ENCODE measurements at regions not wholly inside any gene's neighbourhood (a gene's known extent, or its start where the extent isn't known, plus 50 kb on each side); places are given as distances from the start of the nearest gene placed in this dataset.

- no peak for DNase-seq (ENCODE audit: low read depth, low spot score)
- Histone ChIP-seq H3K4me3 (ENCODE audit: low read depth, low read length) (peak overlapping the region; percentile 96), H3K27me3 (ENCODE audit: control insufficient read depth, insufficient read depth, low read length) (no peaks in the 10 kb centered on the region), H3K27ac (ENCODE audit: low read depth, low read length) (peak overlapping the region; percentile 68), H3K9me3 (ENCODE audit: control insufficient read depth, insufficient read depth, low read length) (no peaks in the 10 kb centered on the region; the same call in 1 of the 2 replicates)
- TF ChIP-seq CTCF (IDR thresholded peaks at IDR 0.05; ENCODE audit: low read depth, low read length), result no peak
- CTCF ChIA-PET, result interaction anchor here (1.5 to 1.6 kb wide), 2 partner anchors 32 to 34 kb away, joined by 7 to 8 read pairs; no protein-coding TSS in a partner anchor
- POLR2A ChIA-PET, result interaction anchor here (1.5 to 2.5 kb wide), 3 partner anchors 12 to 133 kb away, joined by 4 to 49 read pairs (median 4); no protein-coding TSS in a partner anchor
These were observed 470.1 kb downstream of the SOX9 start for GRCh38 chr17:72590882-72591281.

GRCh38 chr17:72591289-72592241 is 470.7 kb downstream of the SOX9 start:
- no peaks in the 10 kb centered on the region; the same call in 1 of the 2 replicates for H3K9me3 ChIP-seq (ENCODE audit: control insufficient read depth, insufficient read depth, low read length)
- H3K4me3 ChIP-seq (ENCODE audit: low read depth, low read length), result peak overlapping the region; percentile 96
- CTCF ChIA-PET, result interaction anchor here (0.6 to 1.6 kb wide), 4 partner anchors 32 to 136 kb away, joined by 3 to 8 read pairs (median 6); no protein-coding TSS in a partner anchor
- no peak for DNase-seq (ENCODE audit: low read depth, low spot score)
- H3K27ac ChIP-seq (ENCODE audit: low read depth, low read length), result peak overlapping the region; percentile 68
- no peak for TF ChIP-seq CTCF (IDR thresholded peaks at IDR 0.05; ENCODE audit: low read depth, low read length)
- POLR2A ChIA-PET, result interaction anchor here (0.8 to 2.5 kb wide), 17 partner anchors 12 to 603 kb away, joined by 3 to 49 read pairs (median 4); no protein-coding TSS in a partner anchor
- no peaks in the 10 kb centered on the region for H3K27me3 ChIP-seq (ENCODE audit: control insufficient read depth, insufficient read depth, low read length)

- CTCF ChIA-PET, result interaction anchor here (1.0 to 1.6 kb wide), 3 partner anchors 33 to 133 kb away, joined by 4 to 8 read pairs (median 7); no protein-coding TSS in a partner anchor
- Histone ChIP-seq H3K27me3 (ENCODE audit: control insufficient read depth, insufficient read depth, low read length) (no peaks in the 10 kb centered on the region), H3K27ac (ENCODE audit: low read depth, low read length) (peak overlapping the region; percentile 21), H3K9me3 (ENCODE audit: control insufficient read depth, insufficient read depth, low read length) (no peaks in the 10 kb centered on the region; the same call in 1 of the 2 replicates), H3K4me3 (ENCODE audit: low read depth, low read length) (peak overlapping the region; percentile 96)
- no peak for TF ChIP-seq CTCF (IDR thresholded peaks at IDR 0.05; ENCODE audit: low read depth, low read length)
- POLR2A ChIA-PET, result interaction anchor here (0.5 to 2.5 kb wide), 37 partner anchors 9 to 724 kb away, joined by 3 to 49 read pairs (median 4); a partner anchor contains a TSS
- DNase-seq (ENCODE audit: low read depth, low spot score), result peak; percentile 67
These were observed 471.6 kb downstream of the SOX9 start for GRCh38 chr17:72592242-72592966.

- Histone ChIP-seq H3K9me3 (ENCODE audit: control insufficient read depth, insufficient read depth, low read length) (no peaks in the 10 kb centered on the region; the same call in 1 of the 2 replicates), H3K27me3 (ENCODE audit: control insufficient read depth, insufficient read depth, low read length) (no peaks in the 10 kb centered on the region), H3K4me3 (ENCODE audit: low read depth, low read length) (no peak overlapping the region), H3K27ac (ENCODE audit: low read depth, low read length) (no peak overlapping the region)
- no peak for DNase-seq (ENCODE audit: low read depth, low spot score)
- CTCF ChIA-PET, result no interaction called here
- TF ChIP-seq CTCF (IDR thresholded peaks at IDR 0.05; ENCODE audit: low read depth, low read length), result no peak
- POLR2A ChIA-PET, result interaction anchor here (0.5 to 2.5 kb wide), 28 partner anchors 8 to 723 kb away, joined by 3 to 49 read pairs (median 4); a partner anchor contains a TSS
These were observed 472.1 kb downstream of the SOX9 start for GRCh38 chr17:72592967-72593325.
